ENCODE measurements at regions not wholly inside any gene's neighbourhood (a gene's known extent, or its start where the extent isn't known, plus 50 kb on each side); places are given as distances from the start of the nearest gene placed in this dataset.
"Not testable (repeated sequence)": the region's sequence is repeated elsewhere in the genome, so short reads cannot be mapped to it uniquely, and the experiment has no call there.

DNA sequence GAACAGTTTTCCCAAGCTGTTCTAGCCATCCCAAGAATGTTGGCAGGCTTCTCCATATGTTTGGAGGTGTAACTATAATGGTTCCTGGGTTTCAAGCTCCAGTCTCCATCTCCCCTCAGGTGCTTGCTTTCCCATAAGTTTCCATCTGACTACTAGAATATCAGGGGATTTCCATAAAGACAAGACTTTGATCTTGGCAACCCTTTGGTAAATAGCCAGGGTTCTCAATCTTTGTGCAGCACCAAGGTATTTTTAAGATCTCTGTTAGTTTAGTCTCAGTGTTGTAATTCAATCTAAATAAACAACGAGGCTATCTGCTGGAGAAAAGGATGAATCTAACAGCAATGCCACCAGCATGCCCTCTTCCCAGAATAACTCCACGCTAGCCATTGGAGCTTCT lies 56.7 kb downstream of the PPIAL4G start:
- TF ChIP-seq, protein P1, sequence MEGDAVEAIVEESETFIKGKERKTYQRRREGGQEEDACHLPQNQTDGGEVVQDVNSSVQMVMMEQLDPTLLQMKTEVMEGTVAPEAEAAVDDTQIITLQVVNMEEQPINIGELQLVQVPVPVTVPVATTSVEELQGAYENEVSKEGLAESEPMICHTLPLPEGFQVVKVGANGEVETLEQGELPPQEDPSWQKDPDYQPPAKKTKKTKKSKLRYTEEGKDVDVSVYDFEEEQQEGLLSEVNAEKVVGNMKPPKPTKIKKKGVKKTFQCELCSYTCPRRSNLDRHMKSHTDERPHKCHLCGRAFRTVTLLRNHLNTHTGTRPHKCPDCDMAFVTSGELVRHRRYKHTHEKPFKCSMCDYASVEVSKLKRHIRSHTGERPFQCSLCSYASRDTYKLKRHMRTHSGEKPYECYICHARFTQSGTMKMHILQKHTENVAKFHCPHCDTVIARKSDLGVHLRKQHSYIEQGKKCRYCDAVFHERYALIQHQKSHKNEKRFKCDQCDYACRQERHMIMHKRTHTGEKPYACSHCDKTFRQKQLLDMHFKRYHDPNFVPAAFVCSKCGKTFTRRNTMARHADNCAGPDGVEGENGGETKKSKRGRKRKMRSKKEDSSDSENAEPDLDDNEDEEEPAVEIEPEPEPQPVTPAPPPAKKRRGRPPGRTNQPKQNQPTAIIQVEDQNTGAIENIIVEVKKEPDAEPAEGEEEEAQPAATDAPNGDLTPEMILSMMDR (IDR thresholded peaks at IDR 0.05; ENCODE audit: low read depth, low read length, missing input control): not testable (repeated sequence)
- not testable (repeated sequence) for TF ChIP-seq RXRA (IDR thresholded peaks at IDR 0.05); MAX (IDR thresholded peaks at IDR 0.05); ZBTB33 (IDR thresholded peaks at IDR 0.05); REST (IDR thresholded peaks at IDR 0.05); TAF1 (conservative IDR thresholded peaks at IDR 0.05); GABPA (IDR thresholded peaks at IDR 0.05 in 1 of 2, conservative IDR thresholded peaks at IDR 0.05 in 1 of 2); EGR1 (IDR thresholded peaks at IDR 0.05; ENCODE audit: low read depth in 2 of 2); ATF3 (IDR thresholded peaks at IDR 0.05)
- TF ChIP-seq SP1 (IDR thresholded peaks at IDR 0.05): peak; percentile 33

Data from liver (tissue), 3 donors.